Stimulated activated CD8-positive, alpha-beta memory T cell treated with anti-CD3 and anti-CD28 coated beads, Interleukin-2, amount 100 ng/mL, for 48 hours (primary cell): ENCODE measurements at regions not wholly inside any gene's neighbourhood (a gene's known extent, or its start where the extent isn't known, plus 50 kb on each side); places are given as distances from the start of the nearest gene placed in this dataset.
"Not testable (repeated sequence)": the region's sequence is repeated elsewhere in the genome, so short reads cannot be mapped to it uniquely, and the experiment has no call there.

Experiments used
- DNase-seq, 2 donors: peaks; one replicate each; pipeline ENCODE4 v3.0.0-alpha.2; 2020; ENCODE audit warnings: low read depth in 2 of 2

DNA sequence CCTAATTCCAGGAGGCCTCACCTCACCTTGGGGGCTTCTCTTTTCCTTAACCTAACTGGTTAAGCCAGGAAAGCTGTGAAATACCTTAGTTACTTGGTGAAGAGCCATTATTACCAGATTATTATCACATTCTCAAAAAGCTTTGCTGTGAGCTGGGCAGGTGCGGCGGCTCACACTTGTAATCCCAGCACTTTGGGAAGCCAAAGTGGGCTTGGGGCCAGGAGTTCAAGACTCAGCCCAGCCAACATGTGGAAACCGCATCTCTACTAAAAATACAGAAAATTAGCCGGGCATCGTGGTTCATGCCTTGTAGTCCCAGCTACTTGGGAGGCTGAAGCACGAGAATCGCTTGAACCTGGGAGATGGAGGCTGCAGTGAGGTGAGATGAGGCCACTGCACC is 102.4 kb upstream of the KLF6 start:
- no peak for DNase-seq

GRCh38 chr10:3886641-3887251 is 101.7 kb upstream of the KLF6 start:
- DNase-seq = no peak

DNA sequence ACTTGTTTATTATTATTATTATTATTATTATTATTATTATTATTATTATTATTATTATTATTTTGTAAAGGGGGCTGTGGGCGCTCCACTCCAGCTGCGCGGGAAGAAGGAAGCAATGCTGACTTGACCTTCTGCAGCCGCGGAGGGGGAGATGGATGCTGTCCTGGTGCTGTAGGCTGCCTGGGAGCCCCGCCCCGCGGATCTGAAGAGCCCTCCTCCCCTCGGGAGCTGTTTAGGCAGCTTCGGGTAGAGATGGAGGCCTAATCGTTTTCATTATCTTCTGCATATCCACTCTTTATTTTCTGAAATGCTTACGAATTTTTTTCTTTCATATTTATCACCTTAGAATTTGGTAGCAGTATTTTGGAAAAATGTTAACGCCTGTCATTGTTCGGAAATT is 101.2 kb upstream of the KLF6 start:
- DNase-seq = no peak

GRCh38 chr10:3882855-3883254 is 97.8 kb upstream of the KLF6 start:
- DNase-seq = no peak

GRCh38 chr10:3881622-3882021 is 96.6 kb upstream of the KLF6 start:
- no peak for DNase-seq

- DNase-seq = no peak
Observed at GRCh38 chr10:3879073-3879472, 94.1 kb upstream of the KLF6 start.

DNA sequence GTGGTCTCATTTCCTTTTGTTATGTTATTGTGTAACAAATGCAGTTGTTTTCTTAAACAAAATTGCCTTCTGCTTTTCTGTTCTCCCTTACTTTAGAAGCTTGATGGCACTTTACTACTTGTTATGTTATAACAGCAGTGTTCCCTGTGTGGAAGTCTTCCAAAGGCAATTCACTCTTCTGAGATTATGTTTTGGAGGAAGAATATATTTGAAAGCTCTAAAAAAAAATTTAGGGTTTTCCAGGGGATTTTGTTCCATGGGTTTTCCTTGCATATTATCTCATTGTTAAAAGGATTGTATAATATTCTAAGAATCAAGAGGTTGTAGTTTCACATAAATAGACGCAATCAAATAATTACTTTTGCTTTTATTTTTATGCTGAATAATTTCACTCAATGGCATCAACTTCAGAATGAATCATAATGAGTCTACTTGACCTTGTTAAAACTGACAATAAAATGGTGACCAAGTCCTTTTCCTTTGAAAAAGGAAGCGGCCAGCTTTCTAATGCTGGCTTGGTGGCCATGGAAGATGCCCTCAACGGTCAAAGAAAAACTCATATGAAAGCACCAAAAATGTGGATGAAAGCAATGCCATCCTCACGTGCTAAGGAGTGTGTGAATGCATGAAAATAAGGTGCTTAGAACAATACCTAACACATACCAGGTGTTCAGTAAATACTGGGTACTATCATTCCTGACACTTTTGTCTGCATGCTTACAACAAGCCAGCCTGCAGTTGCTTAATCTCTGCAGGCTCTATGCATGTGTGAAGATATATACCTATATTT is 92.4 kb upstream of the KLF6 start:
- no peak for DNase-seq

- DNase-seq = no peak
Observed at GRCh38 chr10:3876350-3876962, 91.4 kb upstream of the KLF6 start.

GRCh38 chr10:3875842-3876235 is 90.8 kb upstream of the KLF6 start:
- DNase-seq = no peak

GRCh38 chr10:3874990-3875841 is 90.2 kb upstream of the KLF6 start:
- DNase-seq = no peak

DNA sequence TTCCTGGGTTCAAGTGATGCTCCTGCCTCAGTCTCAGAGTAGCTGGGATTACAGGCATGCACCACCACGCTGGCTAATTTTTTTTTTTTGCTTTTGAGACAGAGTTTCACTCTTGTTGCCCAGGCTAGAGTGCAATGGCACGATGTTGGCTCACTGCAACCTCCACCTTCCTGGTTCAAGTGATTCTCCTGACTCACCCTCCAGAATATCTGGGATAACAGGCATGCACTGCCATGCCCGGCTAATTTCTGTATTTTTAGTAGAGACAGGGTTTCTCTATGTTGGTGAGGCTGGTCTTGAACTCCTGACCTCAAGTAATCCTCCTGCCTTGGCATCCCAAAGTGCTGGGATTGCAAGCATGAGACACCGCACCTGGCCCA is 89.6 kb upstream of the KLF6 start:
- DNase-seq = not testable (repeated sequence)

- no peak for DNase-seq
Observed at GRCh38 chr10:3873728-3874461, 88.9 kb upstream of the KLF6 start.

DNA sequence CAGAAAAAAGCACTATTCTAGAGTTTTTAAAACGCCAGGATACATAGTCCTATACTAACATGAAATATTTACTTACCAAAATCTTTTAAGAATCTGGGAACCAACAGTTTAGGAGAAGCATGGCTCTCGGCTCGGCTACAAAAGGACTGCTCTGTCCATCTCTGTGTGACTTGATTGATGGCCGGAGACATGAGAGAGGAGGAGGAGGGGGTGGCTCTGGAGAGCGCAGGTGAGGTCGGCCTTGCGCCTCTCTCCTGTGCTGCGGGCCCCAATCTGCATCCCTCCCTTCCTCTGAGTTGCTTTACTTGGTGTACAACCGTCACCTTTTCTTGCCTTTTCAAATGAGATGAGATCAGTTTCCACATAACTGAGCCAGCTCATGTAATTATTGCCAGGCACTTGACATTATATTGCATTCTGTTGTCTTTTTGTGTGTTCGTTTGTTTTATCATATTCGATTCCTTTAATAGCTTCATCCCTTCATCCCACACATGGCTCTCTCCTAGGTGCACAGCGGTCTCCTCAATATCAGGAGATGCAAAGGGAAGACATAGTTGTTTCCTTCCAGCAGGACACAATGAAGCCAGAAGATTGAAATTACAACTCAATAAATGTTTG is 87.8 kb upstream of the KLF6 start:
- no peak for DNase-seq

GRCh38 chr10:3871424-3871996 is 86.5 kb upstream of the KLF6 start:
- DNase-seq = no peak

- DNase-seq = no peak
Observed at GRCh38 chr10:3869036-3869435, 84.0 kb upstream of the KLF6 start.

- no peak for DNase-seq
Observed at GRCh38 chr10:3868271-3868664, 83.3 kb upstream of the KLF6 start.

DNA sequence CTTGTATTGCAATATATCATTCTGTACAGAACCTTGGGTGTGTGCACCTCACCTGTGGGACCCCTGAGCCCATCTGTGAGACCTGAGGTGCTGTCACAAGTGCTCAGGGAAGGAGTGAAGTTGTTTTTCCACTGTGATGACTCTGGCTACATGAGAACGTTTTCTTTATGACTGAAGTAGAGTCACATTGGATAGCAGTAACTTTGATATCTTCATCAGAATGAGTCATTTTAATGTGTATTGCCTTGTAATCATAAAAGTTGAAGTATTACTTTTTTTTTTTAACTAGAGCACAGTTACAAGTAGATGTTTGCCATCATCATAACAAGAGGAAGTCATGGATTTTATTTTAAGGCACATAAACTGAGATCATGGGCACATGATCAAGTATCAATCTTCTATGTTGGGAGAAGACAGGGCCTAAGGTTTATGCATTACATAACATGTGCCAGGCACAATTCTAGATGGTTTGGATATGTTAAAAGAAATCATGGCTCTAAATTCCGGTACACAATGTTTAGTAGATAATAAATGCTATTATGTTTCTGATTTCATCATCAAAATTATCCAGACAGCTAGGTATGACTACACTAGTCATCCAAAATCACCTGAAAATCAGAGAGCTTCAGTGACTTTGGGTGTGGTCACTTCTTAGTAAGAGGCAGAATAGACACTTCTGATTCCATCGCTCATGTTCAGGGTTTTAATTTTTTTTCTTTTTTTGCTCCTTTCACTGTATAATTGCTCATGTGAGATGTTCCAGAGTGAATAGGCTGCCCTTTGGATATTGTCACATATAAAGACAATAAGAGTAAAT is 82.7 kb upstream of the KLF6 start:
- no peak for DNase-seq

GRCh38 chr10:3866332-3866731 is 81.3 kb upstream of the KLF6 start:
- no peak for DNase-seq

GRCh38 chr10:3865565-3865964 is 80.6 kb upstream of the KLF6 start:
- no peak for DNase-seq

- no peak for DNase-seq
Observed at GRCh38 chr10:3861795-3862194, 76.8 kb upstream of the KLF6 start.
